GM06990 (cell line): ENCODE measurements at regions not wholly inside any gene's neighbourhood (a gene's known extent, or its start where the extent isn't known, plus 50 kb on each side); places are given as distances from the start of the nearest gene placed in this dataset.

ENCODE experiments used
- DNase-seq: peaks from one replicate; pipeline ENCODE4 v3.0.0-alpha.2; 2011; ENCODE audit not compliant: insufficient read length; ENCODE audit errors: extremely low read depth
- H3K27me3 ChIP-seq: replicated peaks from 2 replicates; pipeline ENCODE4 v1.6.0; 2011; ENCODE audit warnings: low read length; ENCODE audit not compliant: control insufficient read depth, insufficient read depth
- H3K36me3 ChIP-seq: 2 replicates; pipeline ENCODE4 v1.5.1; 2011; ENCODE audit warnings: low read length; ENCODE audit not compliant: control insufficient read depth, insufficient read depth
- H3K4me3 ChIP-seq: replicated peaks from 2 replicates; pipeline ENCODE4 v1.5.1; 2011; ENCODE audit warnings: low read depth, mild to moderate bottlenecking, control low read depth, low read length
- CTCF ChIP-seq: IDR thresholded peaks from 2 replicates; pipeline ENCODE4 v1.5.1; 2011; ENCODE audit warnings: low read length, control low read depth, mild to moderate bottlenecking, inconsistent platforms; ENCODE audit not compliant: insufficient read depth, poor library complexity, severe bottlenecking

GRCh38 chr6:14258695-14259593, 141.4 kb downstream of the CD83 start:
- TF ChIP-seq CTCF: no peak
- Histone ChIP-seq H3K36me3 (no peaks in the 10 kb centered on the region), H3K27me3 (no peaks in the 10 kb centered on the region), H3K4me3 (no peak overlapping the region)
- no peak for DNase-seq

GRCh38 chr6:14259594-14260152, 142.1 kb downstream of the CD83 start:
- Histone ChIP-seq H3K27me3 (no peaks in the 10 kb centered on the region), H3K4me3 (no peak overlapping the region), H3K36me3 (no peaks in the 10 kb centered on the region)
- TF ChIP-seq CTCF: no peak
- DNase-seq: no peak

- DNase-seq: no peak
- H3K4me3 ChIP-seq: no peak overlapping the region
- no peaks in the 10 kb centered on the region for H3K27me3 ChIP-seq
- H3K36me3 ChIP-seq: no peaks in the 10 kb centered on the region
- no peak for TF ChIP-seq CTCF
Measured at GRCh38 chr6:14260839-14261238, 143.3 kb downstream of the CD83 start.

GRCh38 chr6:14263881-14264424, 146.4 kb downstream of the CD83 start:
- no peaks in the 10 kb centered on the region for H3K36me3 ChIP-seq
- no peaks in the 10 kb centered on the region for H3K27me3 ChIP-seq
- DNase-seq: no peak
- no peak for TF ChIP-seq CTCF
- no peak overlapping the region for H3K4me3 ChIP-seq

- no peak for DNase-seq
- Histone ChIP-seq H3K27me3 (no peaks in the 10 kb centered on the region), H3K4me3 (no peak overlapping the region), H3K36me3 (no peaks in the 10 kb centered on the region)
- no peak for TF ChIP-seq CTCF
Measured at GRCh38 chr6:14265049-14266021, 147.8 kb downstream of the CD83 start.
